CD4-positive, alpha-beta T cell treated with Interleukin-1 beta for 1 hour (primary cell): ENCODE measurements at regions not wholly inside any gene's neighbourhood (a gene's known extent, or its start where the extent isn't known, plus 50 kb on each side); places are given as distances from the start of the nearest gene placed in this dataset.

Experiments
- DNase-seq, 2 donors: peaks; one replicate each; pipeline ENCODE4 v3.0.0-alpha.2; 2020 to 2022

GRCh38 chr2:81213598-81213997 lies 909.0 kb upstream of the LRRTM1 start:
- DNase-seq: no peak

GRCh38 chr2:81206216-81206615 lies 901.7 kb upstream of the LRRTM1 start:
- DNase-seq: no peak

GRCh38 chr2:81196933-81197628 lies 892.5 kb upstream of the LRRTM1 start:
- DNase-seq: no peak

- DNase-seq: no peak
Measured at GRCh38 chr2:81196383-81196851, 891.9 kb upstream of the LRRTM1 start.

- DNase-seq: no peak
Measured at GRCh38 chr2:81195774-81196382, 891.3 kb upstream of the LRRTM1 start.

GRCh38 chr2:81195017-81195773 lies 890.6 kb upstream of the LRRTM1 start:
- no peak for DNase-seq

GRCh38 chr2:81194581-81194980 lies 890.0 kb upstream of the LRRTM1 start:
- DNase-seq: no peak

GRCh38 chr2:81194176-81194575 lies 889.6 kb upstream of the LRRTM1 start:
- no peak for DNase-seq

- no peak for DNase-seq
Measured at GRCh38 chr2:81181845-81182244, 877.3 kb upstream of the LRRTM1 start.

GRCh38 chr2:81171447-81171846 lies 866.9 kb upstream of the LRRTM1 start:
- no peak for DNase-seq

GRCh38 chr2:81163583-81163982 lies 859.0 kb upstream of the LRRTM1 start:
- DNase-seq: no peak

- no peak for DNase-seq
Measured at GRCh38 chr2:81158505-81158904, 854.0 kb upstream of the LRRTM1 start.

- DNase-seq: no peak
Measured at GRCh38 chr2:81148323-81148722, 843.8 kb upstream of the LRRTM1 start.

- DNase-seq: no peak
Measured at GRCh38 chr2:81136296-81136695, 831.7 kb upstream of the LRRTM1 start.

- no peak for DNase-seq
Measured at GRCh38 chr2:81097361-81097760, 792.8 kb upstream of the LRRTM1 start.

GRCh38 chr2:81093031-81093430 lies 788.5 kb upstream of the LRRTM1 start:
- no peak for DNase-seq

- no peak for DNase-seq
Measured at GRCh38 chr2:81087646-81088045, 783.1 kb upstream of the LRRTM1 start.

GRCh38 chr2:81084101-81084500 lies 779.5 kb upstream of the LRRTM1 start:
- DNase-seq: no peak

GRCh38 chr2:81078631-81079030 lies 774.1 kb upstream of the LRRTM1 start:
- DNase-seq: no peak

- DNase-seq: no peak
Measured at GRCh38 chr2:81078102-81078501, 773.5 kb upstream of the LRRTM1 start.

- DNase-seq: no peak
Measured at GRCh38 chr2:81077396-81077795, 772.8 kb upstream of the LRRTM1 start.

- no peak for DNase-seq
Measured at GRCh38 chr2:81073412-81073811, 768.9 kb upstream of the LRRTM1 start.

GRCh38 chr2:81068144-81068543 lies 763.6 kb upstream of the LRRTM1 start:
- no peak for DNase-seq

GRCh38 chr2:81061016-81061415 lies 756.5 kb upstream of the LRRTM1 start:
- DNase-seq: no peak
